HL-60 (cell line): ENCODE measurements at regions not wholly inside any gene's neighbourhood (a gene's known extent, or its start where the extent isn't known, plus 50 kb on each side); places are given as distances from the start of the nearest gene placed in this dataset.

Source experiments
- DNase-seq, 2 experiments: peaks; one replicate each; pipeline ENCODE4 v3.0.0-alpha.2; 2010 to 2020; ENCODE audit warnings: low read depth in 1 of 2, low spot score in 1 of 2
- H3K27ac ChIP-seq: fragments of 250-450 bp; sonication (Bioruptor Pico); replicated peaks from 2 replicates; pipeline ENCODE4 v1.5.1; 2020; ENCODE audit warnings: mild to moderate bottlenecking, moderate library complexity
- H3K27me3 ChIP-seq: fragments of 250-450 bp; sonication (Bioruptor Pico); 2 replicates; pipeline ENCODE4 v1.5.1; 2021; ENCODE audit warnings: mild to moderate bottlenecking, moderate library complexity; ENCODE audit not compliant: insufficient read depth, poor library complexity, severe bottlenecking
- H3K4me3 ChIP-seq: replicated peaks from 2 replicates; pipeline ENCODE4 v1.5.1; 2011; ENCODE audit warnings: mild to moderate bottlenecking, control low read depth, low read length; ENCODE audit not compliant: insufficient read depth
- GABPA ChIP-seq: IDR thresholded peaks from 2 replicates; pipeline ENCODE4 v1.6.1; 2012; ENCODE audit warnings: low read depth
- POLR2AphosphoS5 ChIP-seq: IDR thresholded peaks from 2 replicates; pipeline ENCODE4 v1.6.1; 2012; ENCODE audit warnings: low read depth
- SPI1 ChIP-seq: IDR thresholded peaks from 2 replicates; pipeline ENCODE4 v1.6.1; 2012; ENCODE audit warnings: low read depth, mild to moderate bottlenecking, borderline replicate concordance
- TF ChIP-seq, protein P1 (sequence below): IDR thresholded peaks from 2 replicates; pipeline ENCODE4 v1.6.1; 2012; ENCODE audit warnings: low read depth; ENCODE audit not compliant: insufficient replicate concordance
- TF ChIP-seq, protein P2 (sequence below): IDR thresholded peaks from one replicate; pipeline ENCODE4 v1.5.1; 2011; ENCODE audit warnings: low read length, control low read depth, inconsistent platforms; ENCODE audit not compliant: insufficient read depth

DNA sequence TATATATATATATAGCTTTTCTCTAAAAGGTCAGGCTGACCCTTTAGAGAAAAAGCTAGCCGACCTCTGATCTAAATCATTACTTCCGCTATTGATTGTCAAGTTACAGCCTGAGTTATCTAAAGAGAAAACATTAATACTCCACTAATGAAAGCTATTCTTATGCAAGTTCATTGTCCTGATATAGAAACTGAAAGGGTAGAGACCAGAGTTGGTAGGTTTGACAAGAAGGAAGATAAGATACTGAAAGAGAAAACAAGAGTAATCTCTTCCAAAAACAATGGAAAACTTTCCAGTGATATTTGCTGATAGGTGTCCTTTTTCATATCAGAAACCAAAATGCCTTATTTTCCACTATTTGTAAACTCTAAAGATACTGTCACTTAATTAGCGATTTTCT, 62.8 kb upstream of the SLC39A10 start:
- TF ChIP-seq, protein P1, sequence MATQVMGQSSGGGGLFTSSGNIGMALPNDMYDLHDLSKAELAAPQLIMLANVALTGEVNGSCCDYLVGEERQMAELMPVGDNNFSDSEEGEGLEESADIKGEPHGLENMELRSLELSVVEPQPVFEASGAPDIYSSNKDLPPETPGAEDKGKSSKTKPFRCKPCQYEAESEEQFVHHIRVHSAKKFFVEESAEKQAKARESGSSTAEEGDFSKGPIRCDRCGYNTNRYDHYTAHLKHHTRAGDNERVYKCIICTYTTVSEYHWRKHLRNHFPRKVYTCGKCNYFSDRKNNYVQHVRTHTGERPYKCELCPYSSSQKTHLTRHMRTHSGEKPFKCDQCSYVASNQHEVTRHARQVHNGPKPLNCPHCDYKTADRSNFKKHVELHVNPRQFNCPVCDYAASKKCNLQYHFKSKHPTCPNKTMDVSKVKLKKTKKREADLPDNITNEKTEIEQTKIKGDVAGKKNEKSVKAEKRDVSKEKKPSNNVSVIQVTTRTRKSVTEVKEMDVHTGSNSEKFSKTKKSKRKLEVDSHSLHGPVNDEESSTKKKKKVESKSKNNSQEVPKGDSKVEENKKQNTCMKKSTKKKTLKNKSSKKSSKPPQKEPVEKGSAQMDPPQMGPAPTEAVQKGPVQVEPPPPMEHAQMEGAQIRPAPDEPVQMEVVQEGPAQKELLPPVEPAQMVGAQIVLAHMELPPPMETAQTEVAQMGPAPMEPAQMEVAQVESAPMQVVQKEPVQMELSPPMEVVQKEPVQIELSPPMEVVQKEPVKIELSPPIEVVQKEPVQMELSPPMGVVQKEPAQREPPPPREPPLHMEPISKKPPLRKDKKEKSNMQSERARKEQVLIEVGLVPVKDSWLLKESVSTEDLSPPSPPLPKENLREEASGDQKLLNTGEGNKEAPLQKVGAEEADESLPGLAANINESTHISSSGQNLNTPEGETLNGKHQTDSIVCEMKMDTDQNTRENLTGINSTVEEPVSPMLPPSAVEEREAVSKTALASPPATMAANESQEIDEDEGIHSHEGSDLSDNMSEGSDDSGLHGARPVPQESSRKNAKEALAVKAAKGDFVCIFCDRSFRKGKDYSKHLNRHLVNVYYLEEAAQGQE: no peak
- TF ChIP-seq, protein P2, sequence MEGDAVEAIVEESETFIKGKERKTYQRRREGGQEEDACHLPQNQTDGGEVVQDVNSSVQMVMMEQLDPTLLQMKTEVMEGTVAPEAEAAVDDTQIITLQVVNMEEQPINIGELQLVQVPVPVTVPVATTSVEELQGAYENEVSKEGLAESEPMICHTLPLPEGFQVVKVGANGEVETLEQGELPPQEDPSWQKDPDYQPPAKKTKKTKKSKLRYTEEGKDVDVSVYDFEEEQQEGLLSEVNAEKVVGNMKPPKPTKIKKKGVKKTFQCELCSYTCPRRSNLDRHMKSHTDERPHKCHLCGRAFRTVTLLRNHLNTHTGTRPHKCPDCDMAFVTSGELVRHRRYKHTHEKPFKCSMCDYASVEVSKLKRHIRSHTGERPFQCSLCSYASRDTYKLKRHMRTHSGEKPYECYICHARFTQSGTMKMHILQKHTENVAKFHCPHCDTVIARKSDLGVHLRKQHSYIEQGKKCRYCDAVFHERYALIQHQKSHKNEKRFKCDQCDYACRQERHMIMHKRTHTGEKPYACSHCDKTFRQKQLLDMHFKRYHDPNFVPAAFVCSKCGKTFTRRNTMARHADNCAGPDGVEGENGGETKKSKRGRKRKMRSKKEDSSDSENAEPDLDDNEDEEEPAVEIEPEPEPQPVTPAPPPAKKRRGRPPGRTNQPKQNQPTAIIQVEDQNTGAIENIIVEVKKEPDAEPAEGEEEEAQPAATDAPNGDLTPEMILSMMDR: no peak
- TF ChIP-seq SPI1 (no peak), GABPA (no peak), POLR2AphosphoS5 (no peak)
- H3K27me3 ChIP-seq: no peaks in the 10 kb centered on the region
- no peak for DNase-seq
- no peak overlapping the region for H3K27ac ChIP-seq
- no peak overlapping the region for H3K4me3 ChIP-seq

DNA sequence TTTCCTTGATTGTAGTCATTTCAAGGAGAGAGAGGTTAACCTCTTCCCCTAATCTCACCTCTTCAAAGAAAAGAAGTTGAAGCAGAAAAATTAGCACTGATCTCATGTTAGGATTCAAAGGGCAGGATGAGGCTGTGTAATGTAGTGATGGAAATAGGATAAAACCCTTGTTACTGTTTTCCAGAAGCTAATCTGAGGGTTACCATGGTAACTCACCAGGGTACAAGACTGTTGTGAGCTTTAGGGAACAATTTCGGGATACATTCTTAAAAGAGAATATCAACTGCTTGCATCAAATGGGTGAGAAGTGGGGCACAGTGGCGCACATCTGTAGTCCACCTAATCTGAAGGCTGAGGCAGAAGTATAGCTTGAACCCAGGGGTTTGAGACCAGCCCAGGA, 64.9 kb upstream of the SLC39A10 start:
- no peak for DNase-seq
- Histone ChIP-seq H3K27ac (no peak overlapping the region), H3K4me3 (no peak overlapping the region), H3K27me3 (no peaks in the 10 kb centered on the region)
- no peak for TF ChIP-seq POLR2AphosphoS5
- TF ChIP-seq, protein P2: no peak
- TF ChIP-seq, protein P1: no peak
- TF ChIP-seq GABPA: no peak
- TF ChIP-seq SPI1: no peak

DNA sequence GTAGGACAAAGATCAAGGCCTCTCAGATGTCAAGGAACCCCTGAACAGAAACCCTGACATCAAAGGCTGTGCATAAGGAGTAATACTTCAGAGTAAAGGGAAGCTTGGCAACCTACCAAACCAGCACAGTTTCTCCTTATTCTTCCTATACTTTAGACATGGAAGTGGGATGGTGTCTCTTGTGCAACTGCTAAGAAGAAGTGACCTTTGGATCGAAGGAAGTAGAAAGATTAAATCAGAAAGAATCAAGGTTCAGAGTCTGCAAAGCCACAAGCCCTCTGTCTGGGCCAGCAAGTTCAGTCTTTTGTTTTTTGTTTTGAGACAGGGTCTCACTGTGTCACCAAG, 66.2 kb upstream of the SLC39A10 start:
- no peak overlapping the region for H3K27ac ChIP-seq
- DNase-seq: no peak
- no peaks in the 10 kb centered on the region for H3K27me3 ChIP-seq
- TF ChIP-seq, protein P2: no peak
- TF ChIP-seq, protein P1: no peak
- no peak for TF ChIP-seq POLR2AphosphoS5
- no peak for TF ChIP-seq SPI1
- no peak for TF ChIP-seq GABPA
- no peak overlapping the region for H3K4me3 ChIP-seq
